Mammary epithelial cell (primary cell): ENCODE measurements at regions not wholly inside any gene's neighbourhood (a gene's known extent, or its start where the extent isn't known, plus 50 kb on each side); places are given as distances from the start of the nearest gene placed in this dataset.
"Not testable (repeated sequence)": the region's sequence is repeated elsewhere in the genome, so short reads cannot be mapped to it uniquely, and the experiment has no call there.

Experiments used
- EZH2 ChIP-seq: IDR thresholded peaks from 2 replicates; pipeline ENCODE4 v1.6.1; 2012; ENCODE audit warnings: low read length, inconsistent platforms, borderline replicate concordance
- TF ChIP-seq, protein P1 (sequence below), 2 donors: IDR thresholded peaks in 1 of 2; conservative IDR thresholded peaks in 1 of 2; 2 replicates each; pipeline ENCODE4 v1.5.1; 2011 to 2012; ENCODE audit warnings: inconsistent platforms in 2 of 2, low read length in 2 of 2, mild to moderate bottlenecking in 2 of 2, control low read depth in 1 of 2, low read depth in 1 of 2; ENCODE audit not compliant: insufficient read depth in 1 of 2; ENCODE audit errors: extremely low read depth in 1 of 2

DNA sequence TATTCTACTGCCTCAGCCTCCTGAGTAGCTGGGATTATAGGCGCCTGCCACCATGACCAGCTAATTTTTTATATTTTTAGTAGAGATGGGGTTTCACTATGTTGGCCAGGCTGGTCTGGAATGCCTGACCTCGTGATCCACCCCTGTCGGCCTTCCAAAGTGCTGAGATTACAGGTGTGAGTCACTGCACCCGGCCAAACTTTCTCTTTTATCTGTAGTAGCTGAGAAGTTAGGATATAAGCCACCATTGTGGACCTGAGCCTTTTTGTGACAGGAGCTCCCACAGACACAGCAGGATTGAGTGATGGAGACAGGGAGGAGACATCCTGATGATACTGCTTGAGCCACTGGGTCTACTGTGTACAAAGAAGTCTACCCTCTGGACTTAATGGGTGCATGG is 53.5 kb upstream of the LARP1 start:
- TF ChIP-seq, protein P1, sequence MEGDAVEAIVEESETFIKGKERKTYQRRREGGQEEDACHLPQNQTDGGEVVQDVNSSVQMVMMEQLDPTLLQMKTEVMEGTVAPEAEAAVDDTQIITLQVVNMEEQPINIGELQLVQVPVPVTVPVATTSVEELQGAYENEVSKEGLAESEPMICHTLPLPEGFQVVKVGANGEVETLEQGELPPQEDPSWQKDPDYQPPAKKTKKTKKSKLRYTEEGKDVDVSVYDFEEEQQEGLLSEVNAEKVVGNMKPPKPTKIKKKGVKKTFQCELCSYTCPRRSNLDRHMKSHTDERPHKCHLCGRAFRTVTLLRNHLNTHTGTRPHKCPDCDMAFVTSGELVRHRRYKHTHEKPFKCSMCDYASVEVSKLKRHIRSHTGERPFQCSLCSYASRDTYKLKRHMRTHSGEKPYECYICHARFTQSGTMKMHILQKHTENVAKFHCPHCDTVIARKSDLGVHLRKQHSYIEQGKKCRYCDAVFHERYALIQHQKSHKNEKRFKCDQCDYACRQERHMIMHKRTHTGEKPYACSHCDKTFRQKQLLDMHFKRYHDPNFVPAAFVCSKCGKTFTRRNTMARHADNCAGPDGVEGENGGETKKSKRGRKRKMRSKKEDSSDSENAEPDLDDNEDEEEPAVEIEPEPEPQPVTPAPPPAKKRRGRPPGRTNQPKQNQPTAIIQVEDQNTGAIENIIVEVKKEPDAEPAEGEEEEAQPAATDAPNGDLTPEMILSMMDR (conservative IDR thresholded peaks at IDR 0.05 in 1 of 2, IDR thresholded peaks at IDR 0.05 in 1 of 2; ENCODE audit: extremely low read depth in 1 of 2, insufficient read depth in 1 of 2, low read depth in 1 of 2, low read length in 2 of 2): not testable (repeated sequence)
- not testable (repeated sequence) for TF ChIP-seq EZH2
